ES-I3 (cell line): ENCODE measurements at regions not wholly inside any gene's neighbourhood (a gene's known extent, or its start where the extent isn't known, plus 50 kb on each side); places are given as distances from the start of the nearest gene placed in this dataset.

ENCODE experiments used
- H3K36me3 ChIP-seq: 2 replicates; pipeline ENCODE4 v1.6.1; 2013; ENCODE audit warnings: mild to moderate bottlenecking, low read length, control low read depth, moderate library complexity; ENCODE audit not compliant: insufficient read depth
- H3K4me1 ChIP-seq: 2 replicates; pipeline ENCODE4 v1.6.1; 2013; ENCODE audit warnings: mild to moderate bottlenecking, control low read depth, low read length; ENCODE audit not compliant: insufficient read depth
- H3K9ac ChIP-seq: 2 replicates; pipeline ENCODE4 v1.6.1; 2013; ENCODE audit warnings: low read depth, mild to moderate bottlenecking, low read length, moderate library complexity
- H3K9me3 ChIP-seq: 2 replicates; pipeline ENCODE4 v1.6.1; 2013; ENCODE audit warnings: mild to moderate bottlenecking, low read length, moderate library complexity; ENCODE audit not compliant: control insufficient read depth, insufficient read depth

GRCh38 chr6:92371211-92372208 lies 1047.8 kb downstream of the EPHA7 start:
- H3K4me1 ChIP-seq, result no peaks in the 10 kb centered on the region
- no peaks in the 10 kb centered on the region; the same call in 1 of the 2 replicates for H3K36me3 ChIP-seq
- H3K9ac ChIP-seq, result no peak overlapping the region
- H3K9me3 ChIP-seq, result no peaks in the 10 kb centered on the region

DNA sequence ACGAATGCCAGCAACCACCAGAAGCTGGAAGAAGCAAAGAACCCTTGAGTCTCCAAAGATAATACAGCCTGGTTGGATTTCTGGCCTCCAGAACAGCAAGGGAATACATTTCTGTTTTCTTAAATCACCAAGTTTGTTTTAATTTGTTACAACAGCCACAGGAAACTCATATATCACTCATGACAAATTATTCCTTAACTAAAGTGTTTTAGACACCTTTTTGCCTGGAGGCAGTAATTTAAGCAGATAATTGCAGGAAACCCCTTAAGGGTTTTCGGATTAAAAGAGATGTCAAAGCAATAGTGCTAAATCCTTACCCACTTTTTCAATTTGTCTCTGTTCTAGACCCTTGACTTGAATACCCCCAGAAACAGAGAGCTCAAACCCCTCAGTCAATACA lies 1050.0 kb downstream of the EPHA7 start:
- Histone ChIP-seq H3K36me3 (no peaks in the 10 kb centered on the region; the same call in 1 of the 2 replicates), H3K9ac (no peak overlapping the region)

GRCh38 chr6:92364948-92365541 lies 1054.3 kb downstream of the EPHA7 start:
- no peaks in the 10 kb centered on the region for H3K36me3 ChIP-seq
- H3K9me3 ChIP-seq, result no peaks in the 10 kb centered on the region
- H3K4me1 ChIP-seq, result no peaks in the 10 kb centered on the region
- H3K9ac ChIP-seq, result no peak overlapping the region

More for the DNA sequence above, 1050.0 kb downstream of the EPHA7 start:
- Histone ChIP-seq H3K9me3 (no peaks in the 10 kb centered on the region), H3K4me1 (no peaks in the 10 kb centered on the region)

- Histone ChIP-seq H3K9ac (no peak overlapping the region), H3K36me3 (no peaks in the 10 kb centered on the region), H3K9me3 (no peaks in the 10 kb centered on the region), H3K4me1 (no peaks in the 10 kb centered on the region)
Measured at GRCh38 chr6:92363111-92363510, 1056.2 kb downstream of the EPHA7 start.

DNA sequence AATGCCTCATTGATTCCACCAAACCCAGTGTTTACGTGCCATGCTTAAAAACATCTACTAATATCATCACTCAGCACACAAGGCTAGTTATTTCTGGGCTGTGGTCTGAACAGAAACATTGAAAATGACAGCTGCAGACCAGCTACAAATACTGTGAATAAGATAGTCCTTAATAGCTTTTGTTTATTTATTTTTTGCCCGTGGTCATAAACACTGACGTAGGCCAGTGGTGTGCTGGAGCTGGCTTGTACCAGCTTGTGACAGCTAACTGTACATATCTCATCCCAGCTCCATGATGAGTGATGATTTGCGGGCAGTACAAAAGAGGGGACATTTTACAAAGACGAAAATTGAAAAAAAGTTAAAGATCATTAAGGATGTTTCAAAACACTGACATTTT lies 1057.0 kb downstream of the EPHA7 start:
- Histone ChIP-seq H3K9ac (no peak overlapping the region), H3K9me3 (no peaks in the 10 kb centered on the region), H3K4me1 (no peaks in the 10 kb centered on the region), H3K36me3 (no peaks in the 10 kb centered on the region)

DNA sequence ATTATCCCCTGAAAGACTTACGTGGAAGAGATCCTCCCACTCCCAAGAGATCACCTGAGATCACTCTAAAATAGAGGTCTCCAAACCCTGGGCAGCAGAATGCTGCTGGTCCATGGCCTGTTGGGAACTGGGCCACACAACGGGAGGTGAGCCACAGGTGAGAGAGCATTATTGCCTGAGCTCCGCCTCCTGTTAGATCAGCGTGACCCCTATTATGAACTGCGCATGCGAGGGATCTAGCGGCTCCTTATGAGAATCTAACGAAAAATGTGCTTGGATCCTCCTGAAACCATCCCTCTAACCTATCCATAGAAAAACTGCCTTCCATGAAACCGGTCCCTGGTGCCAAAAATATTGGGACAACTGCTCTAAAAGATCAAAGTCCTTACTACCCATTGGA lies 1057.4 kb downstream of the EPHA7 start:
- no peaks in the 10 kb centered on the region for H3K36me3 ChIP-seq
- H3K9me3 ChIP-seq, result no peaks in the 10 kb centered on the region
- H3K9ac ChIP-seq, result no peak overlapping the region
- H3K4me1 ChIP-seq, result no peaks in the 10 kb centered on the region

GRCh38 chr6:92354270-92354829 lies 1065.0 kb downstream of the EPHA7 start:
- no peaks in the 10 kb centered on the region for H3K9me3 ChIP-seq
- H3K36me3 ChIP-seq, result no peaks in the 10 kb centered on the region
- H3K4me1 ChIP-seq, result 0 out of 2 replicates have a peak, but pooled peaks cover 6% of the 10 kb centered on the region
- no peak overlapping the region for H3K9ac ChIP-seq

- no peaks in the 10 kb centered on the region for H3K9me3 ChIP-seq
- H3K4me1 ChIP-seq, result 0 out of 2 replicates have a peak, but pooled peaks cover 6% of the 10 kb centered on the region
- no peak overlapping the region for H3K9ac ChIP-seq
- H3K36me3 ChIP-seq, result no peaks in the 10 kb centered on the region
Measured at GRCh38 chr6:92352130-92352529, 1067.2 kb downstream of the EPHA7 start.

- H3K4me1 ChIP-seq, result no peaks in the 10 kb centered on the region
- no peaks in the 10 kb centered on the region for H3K9me3 ChIP-seq
- no peak overlapping the region for H3K9ac ChIP-seq
- no peaks in the 10 kb centered on the region for H3K36me3 ChIP-seq
Measured at GRCh38 chr6:92341201-92341600, 1078.2 kb downstream of the EPHA7 start.

DNA sequence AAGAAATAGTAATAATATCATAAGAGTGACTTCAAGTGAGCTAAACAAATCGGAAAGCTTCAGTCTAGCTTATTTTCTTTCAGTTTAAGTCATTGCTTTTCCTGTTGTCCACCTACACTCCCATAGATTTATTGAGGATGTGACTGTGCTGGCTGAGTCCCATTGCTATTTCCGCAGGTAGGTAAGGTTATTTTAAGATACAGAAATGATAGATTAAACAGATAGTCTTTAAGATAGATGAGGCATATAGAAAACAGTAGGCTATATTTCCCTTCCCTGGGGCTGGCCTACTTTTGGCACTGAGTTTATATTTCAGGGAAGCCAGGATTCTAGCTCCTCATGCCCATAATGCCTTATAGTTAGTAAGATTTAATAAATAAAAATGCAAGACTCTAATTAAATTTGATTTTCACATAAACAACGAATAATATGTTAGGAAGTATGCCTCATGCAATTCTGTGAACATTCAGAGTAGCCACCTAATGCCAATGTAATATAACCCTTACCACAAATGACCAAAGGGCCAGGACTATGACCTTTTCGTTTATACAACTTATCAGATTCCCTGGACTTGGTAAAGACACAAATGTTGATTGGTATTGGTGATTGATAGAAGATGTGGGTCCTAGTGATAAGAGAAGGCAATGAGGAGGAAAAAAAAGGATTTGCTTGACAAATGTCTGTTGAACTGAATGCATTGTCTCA lies 1079.3 kb downstream of the EPHA7 start:
- Histone ChIP-seq H3K4me1 (no peaks in the 10 kb centered on the region), H3K9ac (no peak overlapping the region), H3K36me3 (no peaks in the 10 kb centered on the region), H3K9me3 (no peaks in the 10 kb centered on the region)

- H3K36me3 ChIP-seq, result no peaks in the 10 kb centered on the region
- H3K9ac ChIP-seq, result no peak overlapping the region
- no peaks in the 10 kb centered on the region for H3K9me3 ChIP-seq
- no peaks in the 10 kb centered on the region for H3K4me1 ChIP-seq
Measured at GRCh38 chr6:92337571-92337970, 1081.8 kb downstream of the EPHA7 start.

DNA sequence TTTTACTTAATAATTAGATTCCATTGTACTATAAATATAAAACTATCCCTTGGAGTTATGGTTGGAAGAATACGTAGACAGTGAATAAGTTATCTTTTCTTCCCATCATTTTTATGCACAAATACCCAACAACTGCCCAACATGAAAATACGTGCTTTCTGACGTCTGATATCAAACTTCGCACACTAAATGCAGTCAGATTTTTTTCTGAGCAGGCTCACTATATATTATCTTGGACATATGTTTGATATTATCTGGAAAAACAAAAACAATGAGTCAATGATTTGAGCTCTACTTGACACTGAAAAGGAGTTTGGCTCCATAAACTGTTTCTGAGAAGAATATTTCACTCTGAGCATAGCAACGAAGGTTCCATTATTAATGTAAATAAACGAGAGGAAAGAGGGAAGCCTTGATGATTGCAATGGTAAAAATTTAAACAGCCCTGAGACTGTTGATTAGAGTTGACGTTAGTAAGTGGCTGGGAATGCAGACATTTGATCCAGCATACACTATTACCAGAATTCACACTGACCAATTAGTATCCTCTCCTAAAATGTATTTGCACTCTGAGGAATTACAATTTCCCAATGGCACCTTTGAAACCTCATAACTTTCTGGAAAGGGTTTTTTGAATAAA lies 1090.0 kb downstream of the EPHA7 start:
- Histone ChIP-seq H3K9me3 (no peaks in the 10 kb centered on the region), H3K4me1 (no peaks in the 10 kb centered on the region), H3K9ac (no peak overlapping the region), H3K36me3 (no peaks in the 10 kb centered on the region)

GRCh38 chr6:92315312-92315711 lies 1104.0 kb downstream of the EPHA7 start:
- no peaks in the 10 kb centered on the region for H3K36me3 ChIP-seq
- no peak overlapping the region for H3K9ac ChIP-seq
- H3K4me1 ChIP-seq, result no peaks in the 10 kb centered on the region
- H3K9me3 ChIP-seq, result no peaks in the 10 kb centered on the region

- H3K9me3 ChIP-seq, result no peaks in the 10 kb centered on the region
- no peak overlapping the region for H3K9ac ChIP-seq
Measured at GRCh38 chr6:92297101-92297500, 1122.3 kb downstream of the EPHA7 start.

More at GRCh38 chr6:92297101-92297500, 1122.3 kb downstream of the EPHA7 start:
- Histone ChIP-seq H3K4me1 (no peaks in the 10 kb centered on the region), H3K36me3 (no peaks in the 10 kb centered on the region)
